GM18907 (cell line): ENCODE measurements at regions not wholly inside any gene's neighbourhood (a gene's known extent, or its start where the extent isn't known, plus 50 kb on each side); places are given as distances from the start of the nearest gene placed in this dataset.

Source experiments
- ATAC-seq: cut with Tn5 transposase; IDR thresholded peaks from one replicate; pipeline ENCODE4 v1.9.1; 2021; ENCODE audit warnings: mild to moderate bottlenecking, moderate library complexity; ENCODE audit not compliant: unreplicated experiment

- no peak for ATAC-seq
Measured at GRCh38 chr4:22030881-22031280, 82.3 kb upstream of the KCNIP4 start.

- no peak for ATAC-seq
Measured at GRCh38 chr4:22030307-22030706, 81.7 kb upstream of the KCNIP4 start.

- ATAC-seq = no peak
Measured at GRCh38 chr4:22029803-22030202, 81.2 kb upstream of the KCNIP4 start.

GRCh38 chr4:22021106-22021505, 72.5 kb upstream of the KCNIP4 start:
- ATAC-seq = no peak

GRCh38 chr4:22020129-22020528, 71.6 kb upstream of the KCNIP4 start:
- ATAC-seq = no peak

- no peak for ATAC-seq
Measured at GRCh38 chr4:22019676-22020075, 71.1 kb upstream of the KCNIP4 start.

- no peak for ATAC-seq
Measured at GRCh38 chr4:22014222-22014741, 65.7 kb upstream of the KCNIP4 start.

- ATAC-seq = no peak
Measured at GRCh38 chr4:22003878-22004277, 55.3 kb upstream of the KCNIP4 start.
